BLaER1 (cell line): ENCODE measurements at regions not wholly inside any gene's neighbourhood (a gene's known extent, or its start where the extent isn't known, plus 50 kb on each side); places are given as distances from the start of the nearest gene placed in this dataset.

ENCODE experiments used
- H3K27ac ChIP-seq: shearing (Covaris generic); formaldehyde crosslinking; 2 replicates; pipeline ENCODE4 v1.8.1; 2022
- H3K27me3 ChIP-seq: shearing (Covaris generic); formaldehyde crosslinking; 2 replicates; pipeline ENCODE4 v1.8.1; 2022
- H3K36me3 ChIP-seq: shearing (Covaris generic); formaldehyde crosslinking; 2 replicates; pipeline ENCODE4 v1.8.1; 2022
- H3K4me1 ChIP-seq: shearing (Covaris generic); formaldehyde crosslinking; 2 replicates; pipeline ENCODE4 v1.8.1; 2022
- H3K4me2 ChIP-seq: shearing (Covaris generic); formaldehyde crosslinking; 2 replicates; pipeline ENCODE4 v1.8.1; 2022
- H3K4me3 ChIP-seq: shearing (Covaris generic); formaldehyde crosslinking; 2 replicates; pipeline ENCODE4 v1.8.1; 2022
- H3K9ac ChIP-seq: shearing (Covaris generic); formaldehyde crosslinking; 2 replicates; pipeline ENCODE4 v1.8.1; 2022
- H3K9me3 ChIP-seq: shearing (Covaris generic); formaldehyde crosslinking; 2 replicates; pipeline ENCODE4 v1.8.1; 2022
- H4K20me1 ChIP-seq: shearing (Covaris generic); formaldehyde crosslinking; 2 replicates; pipeline ENCODE4 v1.8.1; 2022
- Cebpa-rat ChIP-seq: shearing (Covaris generic); IDR thresholded peaks from 2 replicates; pipeline ENCODE4 v1.8.1; 2022

DNA sequence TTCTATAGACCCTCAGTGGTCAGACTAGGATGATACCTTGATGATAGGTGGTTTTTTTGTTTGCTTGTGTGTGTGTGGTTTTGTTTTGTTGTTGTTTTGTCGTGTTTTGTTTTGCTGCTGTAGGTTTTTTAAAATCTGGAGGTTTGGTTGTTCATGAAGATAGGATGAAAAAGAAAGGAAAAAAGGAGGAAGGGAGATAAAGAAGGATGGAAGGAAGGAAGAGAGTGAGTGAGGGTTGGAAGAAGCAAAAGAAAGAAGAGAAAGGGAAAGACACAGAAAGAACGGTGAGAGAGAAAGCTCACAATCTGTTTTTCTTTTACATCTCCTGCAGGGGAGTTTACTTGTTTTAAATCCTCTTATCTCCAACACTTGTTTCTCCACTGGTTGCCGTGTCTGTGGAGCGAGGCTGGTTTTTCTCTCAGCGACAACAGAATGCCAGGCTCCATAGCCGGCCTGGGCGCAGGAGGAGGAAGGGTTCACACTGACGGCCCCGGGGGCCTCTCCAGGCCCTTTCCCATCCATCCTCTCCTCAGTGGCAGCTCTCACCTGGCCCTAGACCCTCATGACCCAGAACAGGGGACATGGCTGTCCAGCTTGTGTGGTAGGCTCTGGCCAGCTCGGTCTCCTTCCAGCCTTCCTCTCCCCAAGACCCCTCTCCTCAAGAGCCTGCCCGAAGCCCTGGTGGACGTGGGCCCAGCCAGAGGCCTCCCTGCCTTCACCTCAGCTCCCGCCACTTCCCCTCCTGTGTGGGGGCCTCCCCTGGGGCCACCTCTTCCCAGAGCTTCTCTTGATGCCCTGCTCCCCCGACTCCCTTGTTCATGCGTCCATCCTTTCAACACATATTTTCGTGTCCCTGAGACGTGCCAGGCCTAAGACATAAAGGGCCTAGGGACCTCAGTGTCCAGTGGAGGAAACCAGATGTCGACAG is 168.4 kb downstream of the VEGFA start:
- Histone ChIP-seq H3K4me2 (no peak overlapping the region), H3K27ac (no peak overlapping the region), H4K20me1 (no peaks in the 10 kb centered on the region), H3K9me3 (no peaks in the 10 kb centered on the region), H3K4me3 (no peak overlapping the region), H3K36me3 (no peaks in the 10 kb centered on the region), H3K4me1 (peaks cover 14% of the 10 kb centered on the region), H3K9ac (no peak overlapping the region), H3K27me3 (no peaks in the 10 kb centered on the region)
- no peak for TF ChIP-seq Cebpa-rat

DNA sequence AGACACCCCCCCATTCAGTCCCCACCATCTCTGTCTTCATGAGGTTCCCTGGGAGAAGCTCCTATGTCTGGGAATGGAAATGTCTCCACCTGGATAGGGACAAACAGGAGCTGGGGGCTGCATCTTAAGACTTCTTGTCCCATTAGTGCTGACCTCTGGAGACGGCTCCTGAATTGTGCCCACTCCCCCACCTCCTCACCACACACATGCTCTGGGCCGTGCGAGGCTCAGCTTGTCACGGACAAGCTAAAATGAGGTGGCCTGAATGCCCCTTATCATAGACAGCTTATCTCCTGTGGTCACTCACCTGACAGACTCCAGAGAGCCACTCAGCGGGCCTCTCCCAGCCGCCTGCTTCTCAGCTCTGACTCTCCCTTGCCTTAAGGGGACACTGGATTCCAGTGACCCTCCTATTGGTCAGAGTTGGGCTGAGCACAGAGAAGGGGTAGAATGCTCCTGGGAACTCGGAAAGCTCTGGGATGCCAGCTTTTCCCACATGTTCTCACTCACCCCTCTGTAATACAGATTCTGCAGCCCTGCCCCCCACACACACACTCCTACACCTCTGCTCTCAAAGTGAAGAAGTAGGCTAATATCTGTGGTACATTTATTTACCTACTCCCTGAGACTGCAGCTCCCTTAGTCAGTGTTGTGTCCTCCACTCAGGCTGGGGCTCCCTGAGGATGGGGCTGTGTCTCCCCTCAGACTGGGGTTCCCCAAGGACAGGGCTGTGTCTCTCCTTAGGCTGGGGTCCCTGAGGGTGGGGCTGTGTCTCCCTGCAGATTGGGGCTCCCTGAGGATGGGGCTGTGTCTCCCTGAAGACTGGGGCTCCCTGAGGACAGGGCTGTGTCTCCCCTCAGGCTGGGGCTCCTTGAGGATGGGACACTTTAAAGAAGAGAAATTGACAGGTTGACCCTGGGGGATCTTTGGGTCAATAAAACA is 167.5 kb downstream of the VEGFA start:
- H3K36me3 ChIP-seq: no peaks in the 10 kb centered on the region
- H3K27me3 ChIP-seq: no peaks in the 10 kb centered on the region
- no peak overlapping the region for H3K9ac ChIP-seq
- no peaks in the 10 kb centered on the region for H3K9me3 ChIP-seq
- no peak overlapping the region for H3K27ac ChIP-seq
- H3K4me1 ChIP-seq: peaks cover 14% of the 10 kb centered on the region
- no peaks in the 10 kb centered on the region for H4K20me1 ChIP-seq
- TF ChIP-seq Cebpa-rat: no peak
- no peak overlapping the region for H3K4me3 ChIP-seq
- H3K4me2 ChIP-seq: no peak overlapping the region

DNA sequence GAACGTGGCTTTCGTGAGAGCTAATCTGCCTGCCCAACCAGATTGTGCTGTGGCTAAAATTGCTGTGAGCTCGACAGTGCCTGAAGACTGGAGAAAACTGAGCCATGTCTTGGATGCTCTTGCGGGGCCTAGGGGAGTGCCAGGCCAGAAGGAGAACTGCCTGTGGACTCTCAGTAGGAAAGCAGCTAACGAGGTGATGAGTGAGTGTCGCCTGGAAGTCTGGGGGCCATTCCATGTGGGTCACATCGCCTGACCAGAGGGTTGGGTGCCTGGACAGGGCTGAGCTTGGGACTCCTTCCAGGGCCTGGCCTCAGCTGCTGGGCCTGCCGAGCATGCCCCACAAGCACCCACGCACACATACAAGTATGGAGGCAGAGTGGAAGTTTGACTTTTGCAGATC is 166.5 kb downstream of the VEGFA start:
- Histone ChIP-seq H3K4me3 (no peak overlapping the region), H3K36me3 (no peaks in the 10 kb centered on the region), H3K9ac (no peak overlapping the region), H3K27me3 (no peaks in the 10 kb centered on the region), H4K20me1 (no peaks in the 10 kb centered on the region), H3K4me1 (peaks cover 8% of the 10 kb centered on the region), H3K27ac (no peak overlapping the region), H3K9me3 (no peaks in the 10 kb centered on the region), H3K4me2 (no peak overlapping the region)
- no peak for TF ChIP-seq Cebpa-rat

DNA sequence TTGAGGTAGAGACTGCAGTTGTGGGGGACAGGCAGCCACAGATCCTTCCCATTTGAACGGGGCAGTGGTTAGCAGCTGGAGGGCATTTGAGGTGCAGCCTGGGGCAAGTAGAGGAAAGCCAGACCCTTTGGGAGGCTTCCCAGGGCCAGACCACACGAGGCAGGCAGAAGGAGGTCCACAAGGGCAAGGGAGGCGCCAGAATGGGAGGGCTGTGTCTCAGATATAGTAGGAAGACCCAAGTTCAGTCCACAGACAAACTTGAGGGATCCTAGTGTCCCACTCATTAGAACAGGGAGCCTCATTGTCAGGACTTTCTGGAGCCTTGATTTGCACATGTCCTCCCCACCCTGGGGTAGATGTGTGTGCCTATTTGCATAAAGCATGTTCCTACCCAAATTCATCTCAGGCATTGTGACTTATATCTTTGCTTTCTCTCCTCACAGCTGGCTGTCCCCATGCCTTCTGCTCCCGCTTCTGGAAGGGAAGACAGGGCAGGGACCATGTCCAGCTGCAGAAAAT is 166.0 kb downstream of the VEGFA start:
- no peak overlapping the region for H3K9ac ChIP-seq
- no peak for TF ChIP-seq Cebpa-rat
- H3K27ac ChIP-seq: no peak overlapping the region
- no peak overlapping the region for H3K4me3 ChIP-seq
- H3K27me3 ChIP-seq: no peaks in the 10 kb centered on the region
- peaks cover 8% of the 10 kb centered on the region for H3K4me1 ChIP-seq
- no peaks in the 10 kb centered on the region for H3K36me3 ChIP-seq
- no peaks in the 10 kb centered on the region for H4K20me1 ChIP-seq
- H3K4me2 ChIP-seq: no peak overlapping the region
- H3K9me3 ChIP-seq: no peaks in the 10 kb centered on the region

DNA sequence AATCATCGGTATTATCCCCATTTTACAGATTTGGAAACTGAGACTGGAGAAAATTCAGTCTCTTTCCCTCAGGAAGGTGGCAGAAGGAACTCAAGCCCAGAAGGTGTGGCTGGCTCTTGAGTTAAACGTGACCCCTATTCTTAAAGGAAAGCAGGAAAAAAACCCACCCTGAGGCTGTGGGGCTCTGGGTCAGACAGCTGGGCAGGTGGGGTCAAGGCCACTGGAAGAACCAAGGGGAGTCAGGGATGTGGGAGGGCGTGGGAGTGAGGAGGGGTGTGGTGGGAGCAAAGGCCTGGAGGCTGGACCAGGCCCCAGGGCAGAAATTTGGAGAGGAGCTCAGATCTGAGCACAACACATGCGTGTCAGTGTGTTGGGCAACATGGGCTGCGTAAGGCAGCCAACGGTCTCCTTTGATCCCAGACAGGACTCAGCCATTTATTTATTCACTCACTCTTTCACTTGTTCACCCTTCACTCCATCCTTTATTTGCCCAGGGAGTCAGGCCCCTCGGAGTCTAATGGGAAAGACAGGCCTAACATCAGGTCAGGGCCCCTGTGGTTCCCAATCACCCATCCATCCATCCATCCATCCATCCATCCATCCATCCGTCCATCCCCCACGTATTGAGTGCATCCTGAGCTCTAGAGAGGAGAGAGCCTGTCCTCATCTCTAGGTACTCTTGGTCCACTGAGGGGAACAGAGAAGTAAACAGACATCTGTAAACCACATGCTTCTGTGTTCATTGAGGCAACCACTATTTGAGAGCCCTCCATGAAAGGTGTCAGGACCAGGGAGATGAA is 165.0 kb downstream of the VEGFA start:
- Histone ChIP-seq H3K4me2 (no peak overlapping the region), H3K9me3 (no peaks in the 10 kb centered on the region), H3K27ac (no peak overlapping the region), H3K27me3 (no peaks in the 10 kb centered on the region), H3K36me3 (no peaks in the 10 kb centered on the region), H3K4me3 (no peak overlapping the region), H3K9ac (no peak overlapping the region), H4K20me1 (no peaks in the 10 kb centered on the region), H3K4me1 (peaks cover 6% of the 10 kb centered on the region)
- no peak for TF ChIP-seq Cebpa-rat

DNA sequence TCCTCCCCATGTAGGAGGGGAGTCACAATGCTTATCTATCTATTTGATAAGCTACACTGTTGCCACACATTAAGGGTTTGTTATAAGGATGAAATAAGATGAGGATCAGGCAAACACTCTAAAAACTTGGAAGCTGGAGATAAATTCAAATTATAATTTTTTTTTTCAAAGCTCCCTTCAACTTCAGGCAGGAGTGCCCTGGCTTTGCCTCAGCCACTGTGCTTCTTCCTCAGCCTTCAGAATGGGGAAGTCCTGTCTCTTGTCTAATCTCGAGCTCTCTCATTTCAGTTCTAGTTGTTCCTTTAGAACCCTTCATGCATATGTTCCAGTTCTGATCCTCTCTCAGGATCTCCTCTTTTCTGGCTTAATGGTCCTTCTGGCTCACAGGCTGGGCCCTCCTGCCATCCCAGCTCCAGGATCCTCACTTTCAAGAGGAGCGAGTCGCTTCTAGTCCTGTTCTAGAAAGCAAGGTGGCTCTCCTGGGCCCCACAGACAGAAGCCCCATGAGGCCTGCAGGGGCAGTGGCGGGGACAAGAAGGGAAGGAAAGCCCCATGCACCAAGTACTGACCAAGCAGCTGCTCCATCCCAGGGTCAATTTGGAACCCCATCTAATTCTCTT is 164.3 kb downstream of the VEGFA start:
- peaks cover 1% of the 10 kb centered on the region; the same call in 1 of the 2 replicates for H3K4me1 ChIP-seq
- H3K27ac ChIP-seq: no peak overlapping the region
- no peak overlapping the region for H3K4me2 ChIP-seq
- no peaks in the 10 kb centered on the region for H4K20me1 ChIP-seq
- no peak overlapping the region for H3K4me3 ChIP-seq
- no peak overlapping the region for H3K9ac ChIP-seq
- H3K27me3 ChIP-seq: no peaks in the 10 kb centered on the region
- H3K36me3 ChIP-seq: no peaks in the 10 kb centered on the region
- no peaks in the 10 kb centered on the region for H3K9me3 ChIP-seq
- no peak for TF ChIP-seq Cebpa-rat

DNA sequence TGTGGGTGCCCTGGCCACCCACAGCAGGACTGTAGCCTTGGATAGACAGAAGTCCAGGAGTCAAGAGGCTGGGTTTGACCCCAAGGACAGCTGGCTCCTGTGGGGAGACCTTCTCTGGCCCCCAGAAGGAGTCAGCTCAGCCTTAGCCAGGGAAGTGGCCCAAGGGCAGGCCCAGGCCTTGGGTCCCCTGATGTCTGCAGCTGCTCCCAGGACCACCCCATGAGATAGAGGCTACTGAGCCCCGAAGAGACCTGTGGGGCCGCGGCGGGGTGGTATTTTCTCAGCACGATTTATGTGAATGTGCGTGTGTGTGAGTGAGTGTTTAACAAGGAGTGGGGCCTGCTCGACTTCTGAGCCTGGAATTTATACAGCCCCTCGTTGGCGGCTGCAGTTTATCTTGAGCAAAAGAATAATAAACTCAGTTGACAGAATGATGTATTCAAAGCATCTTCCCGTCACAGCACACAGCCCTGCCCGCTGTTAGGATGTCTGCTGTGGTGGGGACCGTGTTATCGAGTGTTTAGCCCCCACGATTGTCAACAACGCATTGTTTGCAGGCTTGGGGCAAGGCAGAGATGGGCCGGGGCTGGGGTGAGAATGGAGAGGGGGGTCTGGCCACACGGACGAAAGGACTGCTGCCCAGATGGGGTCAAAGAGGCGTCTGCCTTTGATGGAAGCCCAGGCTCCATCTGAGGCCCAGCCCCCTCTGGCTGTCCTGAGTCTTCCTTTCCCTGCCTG is 163.3 kb downstream of the VEGFA start:
- TF ChIP-seq Cebpa-rat: no peak
- Histone ChIP-seq H3K4me1 (peaks cover 5% of the 10 kb centered on the region; the same call in 1 of the 2 replicates), H3K9me3 (no peaks in the 10 kb centered on the region), H4K20me1 (no peaks in the 10 kb centered on the region), H3K27me3 (no peaks in the 10 kb centered on the region), H3K4me3 (no peak overlapping the region), H3K9ac (no peak overlapping the region), H3K36me3 (no peaks in the 10 kb centered on the region), H3K27ac (no peak overlapping the region), H3K4me2 (no peak overlapping the region)

DNA sequence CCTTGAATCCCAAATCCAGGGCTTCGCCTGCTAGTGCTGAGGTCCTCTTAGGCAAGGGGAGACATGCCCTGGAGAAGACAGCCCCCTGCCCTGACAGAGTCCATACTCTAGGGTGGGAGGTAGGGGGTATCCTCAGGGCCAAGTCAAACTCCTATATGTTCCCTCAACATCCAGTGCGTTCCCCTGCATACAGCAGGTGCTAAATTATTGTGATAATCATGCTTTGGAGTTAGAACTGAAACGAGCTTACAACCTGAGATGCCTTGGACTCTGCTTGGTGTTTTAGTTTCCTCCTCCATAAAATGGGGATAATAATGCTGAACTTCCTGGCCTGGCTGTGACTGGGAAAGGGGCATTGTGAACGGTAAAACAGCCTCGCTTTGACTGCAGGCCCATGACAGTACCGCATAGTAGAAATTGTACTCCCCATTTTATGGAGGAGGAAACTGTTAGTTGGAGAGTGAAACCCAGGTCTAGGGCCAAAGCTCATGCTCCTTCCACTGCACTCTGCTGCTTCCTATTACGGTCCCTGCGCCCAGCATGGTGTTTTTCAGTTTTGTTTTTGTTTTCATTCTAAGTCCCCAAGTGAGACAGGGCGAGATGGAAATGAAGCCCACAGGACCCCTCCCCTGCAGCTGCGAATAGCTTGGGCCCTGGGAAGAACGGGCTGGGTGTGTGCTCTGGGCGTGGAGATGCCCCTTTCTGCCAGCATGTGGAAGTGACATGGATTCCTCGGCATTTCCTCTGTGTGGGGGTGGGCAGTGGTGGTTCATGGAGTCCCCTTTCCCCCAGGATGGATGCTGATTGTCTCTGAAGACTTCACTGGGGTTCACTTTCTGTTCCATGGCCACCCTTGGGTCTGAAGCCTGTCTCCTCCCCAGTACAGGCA is 162.5 kb downstream of the VEGFA start:
- Histone ChIP-seq H3K4me3 (no peak overlapping the region), H3K9ac (no peak overlapping the region), H3K4me1 (peaks cover 13% of the 10 kb centered on the region), H3K36me3 (no peaks in the 10 kb centered on the region), H3K27me3 (no peaks in the 10 kb centered on the region), H3K9me3 (no peaks in the 10 kb centered on the region), H3K27ac (no peak overlapping the region), H4K20me1 (no peaks in the 10 kb centered on the region), H3K4me2 (no peak overlapping the region)
- TF ChIP-seq Cebpa-rat: no peak
